GM18505 (cell line): ENCODE measurements at regions not wholly inside any gene's neighbourhood (a gene's known extent, or its start where the extent isn't known, plus 50 kb on each side); places are given as distances from the start of the nearest gene placed in this dataset.
"Not testable (repeated sequence)": the region's sequence is repeated elsewhere in the genome, so short reads cannot be mapped to it uniquely, and the experiment has no call there.

Source experiments
- ATAC-seq: cut with Tn5 transposase; IDR thresholded peaks from one replicate; pipeline ENCODE4 v1.9.1; 2021; ENCODE audit not compliant: unreplicated experiment
- POLR2A ChIP-seq: IDR thresholded peaks from 4 replicates; pipeline ENCODE4 v1.6.1; 2011; ENCODE audit warnings: borderline replicate concordance; ENCODE audit not compliant: insufficient read depth, insufficient read length; ENCODE audit errors: extremely low read depth

- ATAC-seq: no peak
- no peak for TF ChIP-seq POLR2A
These were observed 52.5 kb upstream of the WDFY3 start for GRCh38 chr4:85018983-85019382.

GRCh38 chr4:85019411-85019810 is 52.9 kb upstream of the WDFY3 start:
- ATAC-seq: no peak
- no peak for TF ChIP-seq POLR2A

- no peak for ATAC-seq
- no peak for TF ChIP-seq POLR2A
These were observed 58.2 kb upstream of the WDFY3 start for GRCh38 chr4:85024671-85025070.

- ATAC-seq: no peak
- TF ChIP-seq POLR2A: no peak
These were observed 62.4 kb upstream of the WDFY3 start for GRCh38 chr4:85028910-85029309.

GRCh38 chr4:85029453-85029852 is 63.0 kb upstream of the WDFY3 start:
- no peak for ATAC-seq
- TF ChIP-seq POLR2A: no peak

GRCh38 chr4:85030156-85030555 is 63.7 kb upstream of the WDFY3 start:
- no peak for TF ChIP-seq POLR2A
- ATAC-seq: no peak

GRCh38 chr4:85033838-85034237 is 67.3 kb upstream of the WDFY3 start:
- not testable (repeated sequence) for ATAC-seq

- no peak for ATAC-seq
- no peak for TF ChIP-seq POLR2A
These were observed 73.0 kb upstream of the WDFY3 start for GRCh38 chr4:85039526-85039925.

GRCh38 chr4:85043812-85044496 is 77.5 kb upstream of the WDFY3 start:
- ATAC-seq: not testable (repeated sequence)

GRCh38 chr4:85050736-85051135 is 84.2 kb upstream of the WDFY3 start:
- no peak for ATAC-seq

GRCh38 chr4:85051526-85051925 is 85.0 kb upstream of the WDFY3 start:
- no peak for ATAC-seq
- TF ChIP-seq POLR2A: no peak

More at GRCh38 chr4:85050736-85051135, 84.2 kb upstream of the WDFY3 start:
- no peak for TF ChIP-seq POLR2A

- ATAC-seq: not testable (repeated sequence)
These were observed 88.4 kb upstream of the WDFY3 start for GRCh38 chr4:85054925-85055324.

- TF ChIP-seq POLR2A: no peak
- no peak for ATAC-seq
These were observed 92.1 kb upstream of the WDFY3 start for GRCh38 chr4:85058551-85058950.

GRCh38 chr4:85061974-85062373 is 95.5 kb upstream of the WDFY3 start:
- no peak for ATAC-seq
- TF ChIP-seq POLR2A: no peak

GRCh38 chr4:85062466-85062865 is 96.0 kb upstream of the WDFY3 start:
- no peak for ATAC-seq
- no peak for TF ChIP-seq POLR2A
